Smooth muscle cell (in vitro differentiated cells): ENCODE measurements at regions not wholly inside any gene's neighbourhood (a gene's known extent, or its start where the extent isn't known, plus 50 kb on each side); places are given as distances from the start of the nearest gene placed in this dataset.

Experiments
- DNase-seq: peaks from one replicate; lab custom pipeline; 2025; ENCODE audit not compliant: unreplicated experiment; lab: John Stamatoyannopoulos, UW
- H2AFZ ChIP-seq: fragments of 200-600 bp; sonication (generic); 2 replicates; pipeline ENCODE4 v1.6.0; 2016; ENCODE audit warnings: antibody characterized with exemption, low read depth, mild to moderate bottlenecking
- H3F3A ChIP-seq: fragments of 200-600 bp; sonication (generic); 2 replicates; pipeline ENCODE4 v1.6.0; 2017; ENCODE audit warnings: antibody characterized with exemption, low read depth
- H3K27ac ChIP-seq: fragments of 200-600 bp; sonication (generic); 2 replicates; pipeline ENCODE4 v1.5.1; 2016; ENCODE audit warnings: low read depth, mild to moderate bottlenecking
- H3K27me3 ChIP-seq: fragments of 200-600 bp; sonication (generic); 2 replicates; pipeline ENCODE4 v1.6.1; 2016; ENCODE audit warnings: low read depth, mild to moderate bottlenecking
- H3K36me3 ChIP-seq: fragments of 200-600 bp; sonication (generic); 2 replicates; pipeline ENCODE4 v1.5.1; 2016; ENCODE audit warnings: low read depth
- H3K4me1 ChIP-seq: fragments of 200-600 bp; sonication (generic); 2 replicates; pipeline ENCODE4 v1.5.1; 2016; ENCODE audit warnings: low read depth
- H3K4me2 ChIP-seq: fragments of 200-600 bp; sonication (generic); 2 replicates; pipeline ENCODE4 v1.6.0; 2016; ENCODE audit warnings: mild to moderate bottlenecking
- H3K4me3 ChIP-seq: fragments of 200-600 bp; sonication (generic); 2 replicates; pipeline ENCODE4 v1.5.1; 2016; ENCODE audit warnings: mild to moderate bottlenecking
- H3K79me2 ChIP-seq: fragments of 200-600 bp; sonication (generic); 2 replicates; pipeline ENCODE4 v1.6.0; 2016; ENCODE audit warnings: low read depth, mild to moderate bottlenecking
- H3K9ac ChIP-seq: fragments of 200-600 bp; sonication (generic); 2 replicates; pipeline ENCODE4 v1.6.0; 2016; ENCODE audit warnings: low read depth
- H3K9me3 ChIP-seq: fragments of 200-600 bp; sonication (generic); replicated peaks from 2 replicates; pipeline ENCODE4 v1.5.1; 2016; ENCODE audit warnings: low read depth
- H4K20me1 ChIP-seq: fragments of 200-600 bp; sonication (generic); 2 replicates; pipeline ENCODE4 v1.6.0; 2016; ENCODE audit warnings: low read depth
- CTCF ChIP-seq: fragments of 200-600 bp; sonication (generic); IDR thresholded peaks from 2 replicates; pipeline ENCODE4 v1.5.1; 2017; ENCODE audit warnings: borderline replicate concordance, mild to moderate bottlenecking, antibody characterized with exemption; ENCODE audit not compliant: insufficient read depth, poor library complexity, severe bottlenecking
- WGBS: methylation state at CpG from one replicate; pipeline ENCODE4 v1.1.7; 2016; ENCODE audit warnings: low lambda C conversion rate; 5-methylcytosine and 5-hydroxymethylcytosine counted together

GRCh38 chr3:17945018-17945798 is 202.8 kb upstream of the TBC1D5 start:
- Histone ChIP-seq H3K9me3 (no peaks in the 10 kb centered on the region), H3K27ac (no peak overlapping the region), H3K9ac (no peak overlapping the region), H3K27me3 (no peaks in the 10 kb centered on the region), H4K20me1 (peaks cover 31% of the 10 kb centered on the region), H3F3A (no peaks in the 10 kb centered on the region), H3K4me1 (peaks cover 19% of the 10 kb centered on the region), H3K79me2 (no peaks in the 10 kb centered on the region), H3K4me2 (no peak overlapping the region), H3K4me3 (no peak overlapping the region), H3K36me3 (no peaks in the 10 kb centered on the region), H2AFZ (no peak overlapping the region)
- WGBS = 46% methylated on average over 2 of the region's 2 CpGs
- DNase-seq = no peak
- TF ChIP-seq CTCF = no peak

GRCh38 chr3:17942856-17943255 is 200.4 kb upstream of the TBC1D5 start:
- Histone ChIP-seq H3K4me1 (peaks cover 23% of the 10 kb centered on the region), H3K27me3 (no peaks in the 10 kb centered on the region), H3K79me2 (no peaks in the 10 kb centered on the region), H3K27ac (no peak overlapping the region), H3K9me3 (no peaks in the 10 kb centered on the region), H3K9ac (no peak overlapping the region), H3F3A (no peaks in the 10 kb centered on the region), H4K20me1 (peaks cover 30% of the 10 kb centered on the region), H3K4me3 (no peak overlapping the region), H3K36me3 (no peaks in the 10 kb centered on the region), H2AFZ (no peak overlapping the region), H3K4me2 (peak overlapping the region; percentile 40)
- WGBS = 20% methylated on average over 2 of the region's 2 CpGs
- DNase-seq = no peak
- TF ChIP-seq CTCF = no peak

DNA sequence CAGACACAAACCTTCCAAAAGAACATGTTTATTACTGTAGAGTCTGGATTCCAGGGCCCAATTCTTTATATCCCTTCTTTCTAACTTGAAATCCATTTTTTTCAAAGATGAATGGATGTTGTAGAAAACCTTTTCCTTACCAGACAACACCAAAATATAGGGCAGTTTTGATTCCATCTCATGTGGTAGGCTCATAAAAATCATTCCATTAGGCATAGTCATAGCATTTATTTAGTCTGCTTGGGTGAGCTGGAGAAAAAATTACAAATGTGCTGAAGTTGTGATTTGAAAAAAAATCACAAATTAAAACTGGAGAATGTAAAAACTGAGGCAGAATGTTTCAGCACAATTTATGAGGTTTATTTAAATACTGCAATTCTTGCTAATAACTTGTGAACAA is 199.3 kb upstream of the TBC1D5 start:
- Histone ChIP-seq H4K20me1 (peaks cover 22% of the 10 kb centered on the region), H3K4me2 (peak overlapping the region; percentile 40), H3K9me3 (no peaks in the 10 kb centered on the region), H3K36me3 (no peaks in the 10 kb centered on the region), H3K27ac (peak overlapping the region; percentile 69), H3K9ac (no peak overlapping the region), H3K4me3 (no peak overlapping the region), H2AFZ (no peak overlapping the region), H3K79me2 (no peaks in the 10 kb centered on the region), H3K27me3 (no peaks in the 10 kb centered on the region), H3K4me1 (peaks cover 24% of the 10 kb centered on the region), H3F3A (no peaks in the 10 kb centered on the region)
- no peak for DNase-seq
- no peak for TF ChIP-seq CTCF

DNA sequence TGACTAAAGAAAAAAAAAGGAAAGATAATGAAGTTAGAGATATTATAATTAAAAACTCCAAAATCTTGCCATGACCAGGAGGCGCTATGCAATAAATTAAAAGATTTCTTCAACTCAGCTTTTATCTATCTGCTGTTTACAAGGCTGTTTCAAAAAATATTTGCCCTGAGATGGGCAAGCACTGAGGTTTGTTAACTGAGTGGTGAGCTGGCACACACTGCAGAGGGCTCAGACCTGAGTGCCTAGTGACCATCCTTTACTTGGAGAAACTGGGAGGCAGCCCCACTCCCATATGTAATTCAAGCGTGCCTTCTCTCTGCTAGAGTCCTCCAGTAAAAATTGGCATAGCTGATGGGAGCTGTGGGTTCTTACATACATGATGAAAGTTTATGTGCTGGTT is 198.7 kb upstream of the TBC1D5 start:
- 96% methylated on average over 2 of the region's 2 CpGs for whole genome bisulfite sequencing
- Histone ChIP-seq H3K79me2 (no peaks in the 10 kb centered on the region), H3K4me1 (peaks cover 23% of the 10 kb centered on the region), H3K9me3 (no peaks in the 10 kb centered on the region), H3K4me2 (peak overlapping the region; percentile 40), H3K27ac (peak overlapping the region; percentile 69), H3K36me3 (no peaks in the 10 kb centered on the region), H3K9ac (no peak overlapping the region), H2AFZ (no peak overlapping the region), H3K4me3 (no peak overlapping the region), H3K27me3 (no peaks in the 10 kb centered on the region), H3F3A (no peaks in the 10 kb centered on the region), H4K20me1 (peaks cover 18% of the 10 kb centered on the region)
- no peak for TF ChIP-seq CTCF
- no peak for DNase-seq
